SK-N-SH (cell line): ENCODE measurements at regions not wholly inside any gene's neighbourhood (a gene's known extent, or its start where the extent isn't known, plus 50 kb on each side); places are given as distances from the start of the nearest gene placed in this dataset.

Experiments used
- CTCF ChIA-PET: fragments of 300-600, 350-600 bp; formaldehyde crosslinking; extraction: SDS; loops from one replicate; lab custom pipeline; 2021; lab: Yijun Ruan, JAX
- POLR2A ChIA-PET: fragments of 350-600 bp; sonication (Branson Sonifier 250); formaldehyde crosslinking; extraction: SDS; loops from one replicate; lab custom pipeline; 2020; ENCODE audit warnings: antibody characterized with exemption, inconsistent platforms; lab: Yijun Ruan, JAX
- DNase-seq: peaks from one replicate; pipeline ENCODE4 v3.0.0; 2012
- H2AFZ ChIP-seq: fragments of 200-600 bp; sonication (generic); 2 replicates; pipeline ENCODE4 v1.8.1; 2016; ENCODE audit warnings: antibody characterized with exemption, mild to moderate bottlenecking, low read depth
- H3F3A ChIP-seq: fragments of 200-600 bp; sonication (generic); replicated peaks from 2 replicates; pipeline ENCODE3; 2016; ENCODE audit warnings: antibody characterized with exemption, mild to moderate bottlenecking; ENCODE audit not compliant: insufficient read depth
- H3K27ac ChIP-seq, 2 experiments: fragments of 200-500 bp in 1 of 2; fragments of 200-600 bp in 1 of 2; sonication (Bioruptor generic) in 1 of 2; sonication (generic), shearing (Covaris generic) in 1 of 2; 2 replicates each; pipeline versions ENCODE4 v1.5.1 to v1.6.1; 2014 to 2016; ENCODE audit warnings: low read depth in 2 of 2, inconsistent platforms in 1 of 2, low read length in 1 of 2, mild to moderate bottlenecking in 1 of 2, mixed read lengths in 1 of 2
- H3K27me3 ChIP-seq: fragments of 200-600 bp; sonication (generic), shearing (Covaris generic); 2 replicates; pipeline ENCODE4 v1.6.1; 2016; ENCODE audit warnings: mixed run types; ENCODE audit not compliant: insufficient read depth
- H3K36me3 ChIP-seq, 2 experiments: fragments of 200-500 bp in 1 of 2; fragments of 200-600 bp in 1 of 2; sonication (Bioruptor generic) in 1 of 2; sonication (generic) in 1 of 2; replicated peaks in 1 of 2; 2 replicates each; pipeline versions ENCODE3 to v1.5.1; 2014 to 2016; ENCODE audit warnings: low read length in 1 of 2, mild to moderate bottlenecking in 1 of 2; ENCODE audit not compliant: insufficient read depth in 2 of 2, control insufficient read depth in 1 of 2
- H3K4me1 ChIP-seq, 2 experiments: fragments of 200-500 bp in 1 of 2; fragments of 200-600 bp in 1 of 2; sonication (Bioruptor generic) in 1 of 2; sonication (generic), shearing (Covaris generic) in 1 of 2; 2 replicates each; pipeline versions ENCODE4 v1.5.1 to v1.6.1; 2014 to 2016; ENCODE audit warnings: low read depth in 1 of 2, low read length in 1 of 2, mixed run types in 1 of 2; ENCODE audit not compliant: insufficient read depth in 2 of 2, control insufficient read depth in 1 of 2
- H3K4me2 ChIP-seq: fragments of 200-600 bp; sonication (generic), shearing (Covaris generic); 2 replicates; pipeline ENCODE4 v1.6.1; 2017; ENCODE audit warnings: mixed run types
- H3K4me3 ChIP-seq, 2 experiments: fragments of 200-500 bp in 1 of 2; fragments of 200-600 bp in 1 of 2; sonication (Bioruptor generic) in 1 of 2; sonication (generic), shearing (Covaris generic) in 1 of 2; 2 replicates each; pipeline versions ENCODE4 v1.5.1 to v1.8.1; 2014 to 2016; ENCODE audit warnings: low read depth in 2 of 2, inconsistent platforms in 1 of 2, low read length in 1 of 2, mild to moderate bottlenecking in 1 of 2, mixed read lengths in 1 of 2, moderate library complexity in 1 of 2
- H3K79me2 ChIP-seq: fragments of 200-600 bp; sonication (generic); 2 replicates; pipeline ENCODE4 v1.8.1; 2017; ENCODE audit warnings: mild to moderate bottlenecking; ENCODE audit not compliant: insufficient read depth
- H3K9ac ChIP-seq: fragments of 200-600 bp; sonication (generic); 2 replicates; pipeline ENCODE4 v1.6.1; 2017; ENCODE audit warnings: mixed run types
- H3K9me2 ChIP-seq: fragments of 200-600 bp; sonication (generic); 2 replicates; pipeline ENCODE4 v1.6.1; 2017; ENCODE audit warnings: mixed run types
- H3K9me3 ChIP-seq: fragments of 200-600 bp; sonication (generic); 2 replicates; pipeline ENCODE4 v1.6.1; 2017; ENCODE audit warnings: mixed run types, mild to moderate bottlenecking, moderate library complexity
- H4K20me1 ChIP-seq: fragments of 200-600 bp; sonication (generic); 2 replicates; pipeline ENCODE4 v1.6.1; 2017; ENCODE audit warnings: mild to moderate bottlenecking, mixed run types; ENCODE audit not compliant: insufficient read depth
- CHD2 ChIP-seq: fragments of 150-350 bp; IDR thresholded peaks from 2 replicates; pipeline ENCODE4 v1.6.1; 2018; ENCODE audit warnings: low read length; ENCODE audit not compliant: partially characterized antibody
- CTCF ChIP-seq: fragments of 200-600 bp; sonication (generic); IDR thresholded peaks from 2 replicates; pipeline ENCODE4 v1.6.1; 2017; ENCODE audit warnings: antibody characterized with exemption, mild to moderate bottlenecking, moderate library complexity
- EZH2phosphoT487 ChIP-seq: fragments of 200-600 bp; sonication (generic); IDR thresholded peaks from 2 replicates; pipeline ENCODE4 v1.6.1; 2017; ENCODE audit warnings: low read depth, mixed run types, mild to moderate bottlenecking, antibody characterized with exemption, moderate library complexity, borderline replicate concordance
- JUND ChIP-seq: IDR thresholded peaks from 2 replicates; pipeline ENCODE4 v1.4.0; 2012
- MXI1 ChIP-seq: IDR thresholded peaks from 2 replicates; pipeline ENCODE4 v1.6.1; 2012; ENCODE audit warnings: mild to moderate bottlenecking, low read depth, low read length, improper control_type of control experiment
- POLR2AphosphoS5 ChIP-seq: IDR thresholded peaks from 2 replicates; pipeline ENCODE4 v1.6.1; 2012; ENCODE audit warnings: low read depth, low read length
- REST ChIP-seq: IDR thresholded peaks from 2 replicates; pipeline ENCODE4 v1.6.1; 2012; ENCODE audit warnings: mild to moderate bottlenecking, low read depth, low read length, moderate library complexity
- SIN3A ChIP-seq: IDR thresholded peaks from 2 replicates; pipeline ENCODE4 v1.6.1; 2012; ENCODE audit warnings: low read depth, mild to moderate bottlenecking, low read length, moderate library complexity, borderline replicate concordance
- TAF1 ChIP-seq: IDR thresholded peaks from 2 replicates; pipeline ENCODE4 v1.6.1; 2012; ENCODE audit warnings: low read depth, mild to moderate bottlenecking, low read length, moderate library complexity, borderline replicate concordance
- WGBS: methylation state at CpG from one replicate; pipeline ENCODE4 v1.1.6; 2017; ENCODE audit warnings: low lambda C conversion rate; 5-methylcytosine and 5-hydroxymethylcytosine counted together

DNA sequence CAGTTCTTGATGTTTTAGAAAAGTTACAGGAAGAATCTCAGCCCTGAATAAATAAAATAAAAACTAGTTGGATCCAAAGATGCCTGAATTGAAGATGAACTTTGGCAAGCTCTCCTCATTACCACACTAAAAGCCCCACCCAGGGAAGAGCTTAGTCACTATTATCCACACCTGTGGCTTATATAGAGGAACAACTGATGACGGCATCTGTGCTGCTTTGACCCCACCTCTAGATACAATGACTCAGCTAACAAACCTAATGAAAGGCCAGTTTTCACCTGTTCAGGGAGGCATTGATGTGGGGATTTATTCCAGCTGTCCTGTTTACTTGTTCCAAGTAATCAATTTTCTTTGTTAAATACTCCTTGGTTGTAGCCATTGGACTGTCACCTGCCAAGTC is 604.7 kb upstream of the EPHA6 start:
- 0% methylated on average over 1 of the region's 1 CpG for WGBS
- no peak overlapping the region for H3K4me2 ChIP-seq
- CTCF ChIA-PET: no interaction called here
- no peaks in the 10 kb centered on the region for H3K36me3 ChIP-seq
- H3K79me2 ChIP-seq: no peaks in the 10 kb centered on the region
- POLR2A ChIA-PET: no interaction called here
- H3K27ac ChIP-seq: no peak overlapping the region
- no peak overlapping the region for H2AFZ ChIP-seq
- DNase-seq: no peak
- no peak overlapping the region for H3K9ac ChIP-seq
- no peaks in the 10 kb centered on the region for H4K20me1 ChIP-seq
- TF ChIP-seq MXI1 (no peak), TAF1 (no peak), JUND (no peak), POLR2AphosphoS5 (no peak), SIN3A (no peak), EZH2phosphoT487 (no peak), REST (no peak)
- no peaks in the 10 kb centered on the region for H3K9me2 ChIP-seq
- H3K4me3 ChIP-seq: no peak overlapping the region
- H3K9me3 ChIP-seq: no peaks in the 10 kb centered on the region
- H3F3A ChIP-seq: no peaks in the 10 kb centered on the region
- H3K4me1 ChIP-seq: no peaks in the 10 kb centered on the region
- H3K27me3 ChIP-seq: no peaks in the 10 kb centered on the region

DNA sequence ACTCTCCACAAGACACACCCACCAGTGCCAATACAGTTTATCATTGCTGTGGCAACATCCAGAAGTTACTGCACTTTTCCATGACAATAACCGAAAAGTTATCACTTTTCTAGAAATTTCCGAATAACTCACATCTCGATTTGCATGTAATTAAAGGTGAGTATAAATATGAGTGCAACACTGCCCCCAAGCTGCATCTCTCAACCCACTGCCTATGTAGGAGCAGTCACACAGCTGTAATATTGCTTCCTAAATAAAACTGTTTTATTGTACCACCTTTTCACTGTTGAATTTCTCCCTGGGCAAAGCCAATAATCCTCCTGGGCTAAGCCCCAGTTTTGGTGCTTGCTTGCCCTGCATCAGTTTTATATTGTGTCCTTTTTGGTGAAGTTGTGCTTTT is 601.0 kb upstream of the EPHA6 start:
- no peaks in the 10 kb centered on the region for H3F3A ChIP-seq
- TF ChIP-seq CHD2 (no peak), CTCF (peak; percentile 42)
- TF ChIP-seq, all 33 proteins: peak for 1

More for the DNA sequence above, 601.0 kb upstream of the EPHA6 start:
- no peak overlapping the region for H3K27ac ChIP-seq
- no peaks in the 10 kb centered on the region for H3K79me2 ChIP-seq
- ChIA-PET POLR2A (no interaction called here), CTCF (interaction anchor here (0.5 kb wide), 1 partner anchor 436 kb away, joined by 3 read pairs; no protein-coding TSS in a partner anchor)
- no peaks in the 10 kb centered on the region for H3K9me2 ChIP-seq
- H2AFZ ChIP-seq: no peak overlapping the region
- H4K20me1 ChIP-seq: no peaks in the 10 kb centered on the region
- H3K27me3 ChIP-seq: no peaks in the 10 kb centered on the region
- no peaks in the 10 kb centered on the region for H3K36me3 ChIP-seq
- H3K9me3 ChIP-seq: no peaks in the 10 kb centered on the region
- 26% methylated on average over 3 of the region's 3 CpGs for WGBS
- no peaks in the 10 kb centered on the region for H3K4me1 ChIP-seq
- no peak for DNase-seq
- no peak overlapping the region for H3K4me2 ChIP-seq
- H3K9ac ChIP-seq: no peak overlapping the region
- H3K4me3 ChIP-seq: no peak overlapping the region
